Activated T-cell treated with anti-CD3 and anti-CD28 coated beads, Interleukin-2, amount 50 U/mL, for 48 hours (primary cell): ENCODE measurements at regions not wholly inside any gene's neighbourhood (a gene's known extent, or its start where the extent isn't known, plus 50 kb on each side); places are given as distances from the start of the nearest gene placed in this dataset.

ENCODE experiments used
- DNase-seq, 2 experiments: peaks; one replicate each; pipeline ENCODE4 v3.0.0-alpha.2; 2020

DNA sequence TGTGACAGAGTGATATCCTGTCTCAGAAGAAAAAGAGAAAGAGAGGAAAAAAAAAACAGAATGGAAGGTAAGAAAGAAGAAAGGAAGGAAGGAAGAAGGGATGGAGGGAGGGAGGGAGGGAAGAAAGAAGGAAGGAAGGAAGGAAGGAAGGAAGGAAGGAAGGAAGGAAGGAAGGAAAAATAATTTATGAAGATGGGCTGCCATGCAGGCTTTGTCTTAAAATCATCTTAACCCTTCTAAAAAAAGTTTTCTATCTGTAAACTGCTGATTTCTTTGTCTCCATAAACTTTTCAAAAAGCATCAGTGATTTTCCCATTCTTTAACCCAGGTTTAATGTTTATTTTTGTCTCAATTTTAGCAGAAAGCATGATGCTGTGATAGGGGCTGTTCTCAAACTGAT lies 1154.1 kb upstream of the CDH6 start:
- no peak for DNase-seq

DNA sequence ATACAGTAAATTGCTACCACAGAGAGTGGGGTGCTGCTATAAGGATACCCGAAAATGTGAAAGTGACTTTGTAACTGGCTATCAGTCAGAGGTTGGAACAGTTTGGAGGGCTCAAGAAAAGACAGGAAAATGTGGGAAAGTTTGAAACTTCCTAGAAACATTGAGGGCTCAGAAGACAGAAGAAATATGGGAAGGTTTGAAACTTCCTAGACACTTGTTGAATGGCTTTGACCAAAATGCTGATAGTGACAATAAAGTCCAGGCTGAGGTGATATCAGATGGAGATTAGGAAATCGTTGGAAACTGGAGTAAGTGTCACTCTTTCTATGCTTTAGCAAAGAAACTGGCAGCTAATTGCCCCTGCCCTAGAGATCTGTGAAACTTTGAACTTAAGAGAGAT lies 1158.6 kb upstream of the CDH6 start:
- DNase-seq, result no peak

DNA sequence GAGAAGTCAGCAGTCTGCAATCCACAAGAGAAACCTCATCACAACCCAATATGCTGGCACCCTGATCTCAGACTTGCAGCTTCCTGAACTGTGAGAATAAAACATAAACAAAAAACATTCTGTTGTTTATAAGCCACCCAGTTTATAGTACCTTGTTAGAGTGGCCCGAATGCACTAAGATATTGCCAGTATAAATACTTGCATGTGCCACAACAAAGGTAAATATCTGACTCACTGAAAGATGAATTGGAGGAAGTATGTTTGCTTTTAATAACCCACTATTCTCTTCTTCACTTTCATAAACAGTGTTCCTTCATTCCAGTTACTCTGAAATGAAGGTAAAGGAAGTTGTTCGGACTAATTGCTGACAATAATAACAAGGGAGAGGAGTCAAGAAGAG lies 1163.4 kb upstream of the CDH6 start:
- no peak for DNase-seq

DNA sequence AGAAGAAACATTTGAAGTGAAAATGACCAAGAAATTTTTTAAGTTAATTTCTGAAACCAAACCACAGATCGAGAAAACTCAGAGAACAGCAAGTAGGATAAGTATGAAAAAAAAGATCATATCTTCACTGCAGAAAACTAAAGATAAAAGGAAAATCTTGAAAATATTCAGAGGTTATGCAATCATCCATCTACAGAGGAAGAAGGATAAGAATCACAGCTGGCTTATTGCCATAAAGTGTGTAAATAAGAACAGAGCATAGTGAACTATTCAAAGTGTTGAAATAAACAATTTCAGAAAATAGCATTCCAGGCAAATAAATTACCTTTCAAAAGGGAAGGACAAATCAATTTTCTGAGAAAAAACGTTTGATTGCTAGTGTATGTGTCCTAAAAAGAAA lies 1191.7 kb upstream of the CDH6 start:
- DNase-seq, result no peak

DNA sequence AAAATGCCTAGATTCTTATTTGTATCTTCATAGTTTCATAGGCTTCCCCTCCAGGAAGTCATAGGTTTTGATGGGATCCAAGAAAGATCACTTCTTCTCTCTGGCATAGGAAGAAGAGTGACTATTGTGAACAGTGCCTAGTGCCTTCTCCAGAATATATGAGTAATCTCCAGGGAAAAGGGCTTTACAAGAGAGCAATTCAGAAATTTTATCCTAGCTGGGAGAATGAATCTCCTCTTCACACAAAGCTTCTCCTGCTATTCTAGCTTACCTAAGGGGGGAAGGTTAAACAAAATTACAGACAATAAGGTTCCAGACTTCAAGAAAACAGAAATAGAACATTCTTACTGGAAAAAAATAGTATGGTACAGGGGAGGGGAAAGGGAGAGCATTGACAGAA lies 1193.3 kb upstream of the CDH6 start:
- no peak for DNase-seq

DNA sequence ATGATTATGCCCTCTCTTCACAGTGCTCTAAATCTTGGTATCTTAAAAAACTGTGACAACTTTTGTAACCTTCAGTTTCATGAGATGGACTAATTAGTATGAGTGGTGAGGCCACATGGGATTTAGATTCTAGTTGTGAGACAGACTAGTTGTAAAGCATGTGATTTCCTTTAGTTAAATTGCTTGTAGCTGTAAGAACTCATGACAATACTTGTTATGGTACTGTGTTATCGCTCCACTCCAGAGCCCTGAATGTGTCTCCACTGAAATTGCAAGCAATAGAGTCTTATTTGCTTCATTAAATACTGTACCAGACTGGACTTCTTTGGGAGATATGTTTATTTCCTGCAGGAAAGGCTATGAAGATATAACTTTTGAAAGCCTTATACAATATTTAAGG lies 1198.3 kb upstream of the CDH6 start:
- no peak for DNase-seq

DNA sequence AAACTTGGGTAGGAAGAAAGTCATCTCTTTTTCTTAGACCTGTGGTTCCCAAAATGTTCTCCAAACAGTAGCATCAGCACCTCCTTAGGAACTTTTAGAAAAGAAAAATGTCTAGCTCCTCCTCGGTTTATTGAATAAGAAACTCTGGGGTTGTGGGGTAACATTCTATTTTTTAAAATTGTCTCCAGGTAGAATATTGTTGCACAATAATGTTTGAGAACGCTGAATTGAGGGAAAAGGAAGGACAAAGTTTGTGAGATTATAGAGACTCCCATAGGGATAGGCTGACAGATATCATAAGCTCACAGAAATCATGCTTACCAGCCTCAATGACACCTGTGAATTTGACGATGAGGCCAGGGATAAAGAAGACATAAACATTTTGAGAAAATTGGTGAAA lies 1199.0 kb upstream of the CDH6 start:
- DNase-seq, result no peak

DNA sequence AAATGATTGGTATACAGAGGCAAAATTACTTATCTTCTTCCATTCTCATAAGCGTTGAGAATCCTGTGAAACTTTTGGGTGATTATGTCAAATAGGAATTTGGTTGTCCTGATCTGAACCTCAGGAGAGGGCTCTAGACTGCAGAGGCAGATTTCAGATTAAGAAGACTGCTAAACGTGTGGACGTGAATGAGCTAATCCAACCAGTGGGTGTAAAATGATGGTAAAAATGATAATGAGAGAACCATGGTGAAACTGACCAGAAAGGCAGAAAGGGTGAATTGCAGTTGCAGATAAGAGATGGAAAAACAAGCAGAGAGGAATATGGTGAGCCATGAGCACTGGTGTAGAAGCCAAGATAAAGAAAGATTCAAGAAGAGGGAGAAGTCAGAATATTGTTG lies 1200.2 kb upstream of the CDH6 start:
- DNase-seq, result no peak

DNA sequence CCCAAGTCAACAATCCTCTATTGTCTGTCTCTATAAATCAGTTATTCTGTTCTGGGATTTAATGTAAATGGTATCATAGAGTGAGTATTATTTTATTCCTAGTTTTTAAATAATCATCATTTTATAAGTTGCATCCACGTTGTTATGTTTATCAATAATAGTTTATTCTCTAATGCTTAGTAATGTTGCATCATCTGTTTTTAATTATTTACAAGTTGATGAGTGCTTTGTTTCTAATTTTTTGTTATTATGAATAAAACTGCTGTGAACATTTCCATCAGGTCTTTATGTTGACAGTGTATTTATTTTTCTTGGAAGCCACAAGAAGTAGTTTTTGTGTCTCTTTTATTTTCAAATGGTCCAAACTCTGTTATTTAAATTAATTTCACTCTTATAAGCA lies 1201.2 kb upstream of the CDH6 start:
- DNase-seq, result no peak

DNA sequence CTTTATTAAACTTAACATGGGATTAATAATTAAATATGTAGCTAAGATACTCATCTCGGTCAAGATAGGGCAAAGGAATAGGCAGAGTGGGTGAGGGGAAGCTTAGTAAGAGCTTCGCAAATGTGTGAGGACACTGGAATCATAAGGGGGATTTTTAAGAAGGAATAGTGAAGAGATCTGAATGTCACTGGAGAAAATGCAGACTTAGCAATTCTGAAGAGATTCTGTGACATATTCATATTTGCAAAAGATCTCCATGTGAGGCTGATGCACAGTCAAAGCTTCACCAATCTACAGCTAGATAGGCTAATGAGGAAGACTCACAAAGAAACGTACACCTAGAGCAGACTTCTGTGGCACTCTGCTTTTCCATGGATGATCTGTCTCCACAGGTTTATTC lies 1202.8 kb upstream of the CDH6 start:
- DNase-seq, result no peak

DNA sequence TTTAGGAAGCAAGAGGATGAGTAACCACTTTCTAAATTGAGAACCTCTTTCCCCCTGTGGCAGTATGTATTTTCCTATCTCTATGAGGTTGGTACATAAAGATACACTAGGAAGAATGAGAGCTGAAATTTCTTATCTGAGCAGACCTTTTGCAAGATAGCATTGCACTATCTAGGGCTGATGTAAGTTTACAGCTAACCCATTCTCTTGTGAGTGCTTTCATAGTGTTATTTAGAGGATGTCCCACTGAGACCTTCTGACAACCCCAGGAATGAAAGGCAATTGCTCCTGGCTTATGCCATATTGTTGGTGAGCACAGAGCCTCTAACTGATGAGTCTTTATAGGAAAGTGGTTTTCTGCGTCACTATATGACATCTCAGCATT lies 1209.3 kb upstream of the CDH6 start:
- DNase-seq, result no peak

DNA sequence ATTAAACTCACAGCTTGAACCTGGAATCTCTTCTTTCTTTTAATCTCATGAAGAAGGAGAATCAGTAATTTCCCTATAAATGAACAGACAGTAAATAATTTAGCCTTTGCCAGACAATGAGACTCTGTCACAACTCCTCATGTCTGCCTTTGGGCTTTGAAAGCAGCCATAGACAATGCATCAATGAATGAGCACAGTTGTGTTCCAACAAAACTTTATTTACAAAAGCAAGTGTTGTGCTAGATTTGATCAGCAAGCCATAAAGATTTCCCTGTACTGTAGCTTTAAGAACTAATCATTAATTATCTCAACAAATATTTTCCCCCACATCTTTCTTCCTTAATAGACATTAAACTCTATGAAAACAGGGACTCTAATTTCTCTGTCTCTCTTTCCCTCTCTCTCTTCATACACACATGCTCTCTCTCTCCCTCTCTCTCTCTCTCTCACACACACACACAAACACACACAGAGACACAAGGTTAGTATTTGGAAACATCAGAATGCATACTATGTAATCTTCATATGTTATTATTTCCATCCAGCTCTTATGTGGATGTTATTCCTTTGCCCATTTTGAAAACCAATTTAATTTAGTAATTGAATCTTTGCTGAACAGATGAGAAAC lies 1209.8 kb upstream of the CDH6 start:
- DNase-seq, result no peak

DNA sequence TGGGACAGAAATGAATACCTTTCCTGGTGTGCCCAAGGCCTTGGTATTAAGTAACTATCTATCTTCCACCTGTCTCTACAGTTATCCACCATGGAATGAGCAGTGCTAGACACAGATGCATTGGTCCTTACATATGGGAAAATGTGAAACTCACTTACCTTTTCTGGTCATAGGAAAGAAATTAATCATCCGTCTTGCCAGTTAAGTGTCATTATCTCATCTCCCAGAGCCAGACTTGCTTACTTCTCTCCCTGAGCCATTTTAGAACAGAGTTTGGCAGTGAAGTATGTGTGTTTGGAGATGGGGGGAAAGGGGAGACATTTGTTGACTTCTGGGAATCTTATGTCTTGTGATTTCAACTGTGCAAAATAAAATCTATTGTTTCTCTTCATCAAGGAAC lies 1211.0 kb upstream of the CDH6 start:
- no peak for DNase-seq

DNA sequence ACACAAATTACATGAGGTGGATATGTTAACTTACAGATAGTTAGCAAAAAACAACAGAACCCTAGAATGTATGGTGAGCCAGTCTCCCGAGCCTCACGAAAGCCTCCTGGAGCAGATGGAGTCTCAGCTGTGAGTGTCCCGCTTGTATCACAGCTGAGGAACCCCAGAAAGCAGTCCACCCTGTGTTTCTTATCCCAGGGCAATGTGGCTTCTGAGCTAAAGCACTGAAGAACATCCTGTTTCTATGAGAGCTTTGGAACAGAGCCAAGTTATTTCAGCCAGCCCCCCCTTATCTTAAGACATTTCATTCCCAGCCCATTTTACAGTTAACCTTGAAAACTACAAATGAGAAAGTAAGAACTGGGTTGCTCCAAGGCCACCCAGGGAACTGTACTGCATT lies 1220.9 kb upstream of the CDH6 start:
- no peak for DNase-seq

DNA sequence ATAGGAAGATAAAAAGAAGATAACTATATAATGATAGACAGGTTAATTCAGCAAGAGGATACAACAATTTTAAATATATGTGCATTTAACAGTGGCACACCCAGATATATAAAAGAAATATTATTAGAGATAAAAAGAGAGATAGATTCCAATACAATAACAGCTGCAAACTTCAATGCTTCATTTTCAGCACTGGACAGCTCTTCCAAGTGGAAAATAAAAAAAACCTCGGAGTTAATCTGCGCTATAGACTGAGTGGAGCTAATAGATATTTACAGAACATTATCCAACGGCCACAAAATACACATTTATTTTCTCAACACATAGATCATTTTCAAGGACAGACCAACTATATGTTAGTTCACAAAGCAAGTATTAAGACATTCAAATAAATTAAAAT lies 1229.5 kb upstream of the CDH6 start:
- DNase-seq, result no peak

DNA sequence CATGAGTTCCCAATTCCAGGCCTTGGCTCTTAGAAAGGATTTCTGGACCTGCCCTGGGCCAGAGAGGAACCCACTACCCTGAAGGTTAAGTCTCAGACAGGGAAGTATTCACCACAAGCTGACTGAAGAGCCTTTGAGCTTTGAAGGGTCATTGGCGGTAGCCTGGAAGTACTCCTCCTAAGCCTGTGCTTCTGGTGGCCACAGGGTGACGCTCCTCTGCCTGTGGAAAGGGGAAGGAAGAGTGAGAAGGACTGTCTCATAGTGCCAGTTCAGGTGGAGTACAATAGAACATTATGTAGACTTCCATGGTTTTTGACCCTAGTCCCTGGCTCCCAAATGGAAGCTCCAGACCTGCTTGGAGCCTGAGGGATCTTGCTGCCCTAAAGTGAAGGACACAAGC lies 1233.2 kb upstream of the CDH6 start:
- DNase-seq, result no peak

DNA sequence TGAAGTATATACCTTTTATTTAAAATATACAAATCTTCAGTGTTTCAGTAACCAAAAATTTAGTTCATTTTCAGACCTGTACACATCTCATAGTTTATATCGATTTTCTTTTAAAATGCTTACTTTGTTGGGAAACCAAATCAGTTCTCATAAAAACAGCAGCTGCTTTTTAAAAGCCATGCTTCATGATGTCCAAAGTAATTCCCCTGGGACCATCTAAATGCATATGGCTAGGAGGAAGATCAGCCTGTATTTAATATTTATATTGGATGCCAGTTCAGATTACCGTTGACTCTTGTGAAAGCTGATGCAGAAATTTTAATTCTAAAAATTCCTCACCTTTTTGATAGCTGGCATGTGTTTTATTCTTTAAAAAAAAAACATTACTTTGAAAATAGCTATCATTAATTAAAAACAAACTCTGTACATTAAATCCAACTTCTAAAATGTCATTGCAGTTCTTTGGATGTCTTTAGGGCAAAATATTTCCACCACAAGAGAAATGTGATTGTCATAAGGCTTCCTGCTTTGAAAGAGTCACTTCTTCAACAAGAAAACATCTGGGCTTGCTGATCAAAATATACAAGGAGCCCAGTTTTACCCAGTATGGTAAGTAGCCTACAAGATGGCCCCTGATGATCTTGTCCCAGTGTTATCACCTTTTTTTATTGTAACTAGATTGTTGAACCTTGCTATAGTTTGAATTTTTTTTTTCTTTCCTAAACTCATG lies 1242.9 kb upstream of the CDH6 start:
- DNase-seq, result no peak

DNA sequence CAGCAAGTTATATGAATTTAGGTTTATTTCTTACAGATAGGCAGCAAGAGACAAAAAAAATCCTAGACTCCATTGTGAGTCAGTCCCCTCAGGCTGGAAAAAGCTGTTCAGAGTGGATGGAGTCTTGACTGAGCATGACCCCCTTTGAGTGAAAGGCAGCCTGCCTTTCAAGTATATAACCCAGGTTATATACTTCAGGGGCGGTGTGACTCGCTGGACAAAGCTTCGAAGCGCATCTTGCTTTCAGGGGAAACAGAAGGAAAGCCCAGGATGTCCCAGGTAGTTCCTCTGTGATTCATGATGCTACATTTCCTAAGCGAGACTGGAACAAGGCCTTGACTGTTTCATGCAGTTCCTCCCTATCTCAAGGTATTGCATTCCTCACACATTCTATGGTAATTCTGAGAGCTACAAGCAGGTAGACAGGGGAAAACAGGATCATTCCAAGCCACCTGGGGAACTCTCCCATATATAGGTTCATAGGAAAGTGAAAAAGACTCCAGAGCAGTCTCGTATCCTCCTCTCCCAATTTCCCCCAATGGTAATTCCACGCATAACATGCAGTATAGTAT lies 1244.1 kb upstream of the CDH6 start:
- DNase-seq, result no peak

DNA sequence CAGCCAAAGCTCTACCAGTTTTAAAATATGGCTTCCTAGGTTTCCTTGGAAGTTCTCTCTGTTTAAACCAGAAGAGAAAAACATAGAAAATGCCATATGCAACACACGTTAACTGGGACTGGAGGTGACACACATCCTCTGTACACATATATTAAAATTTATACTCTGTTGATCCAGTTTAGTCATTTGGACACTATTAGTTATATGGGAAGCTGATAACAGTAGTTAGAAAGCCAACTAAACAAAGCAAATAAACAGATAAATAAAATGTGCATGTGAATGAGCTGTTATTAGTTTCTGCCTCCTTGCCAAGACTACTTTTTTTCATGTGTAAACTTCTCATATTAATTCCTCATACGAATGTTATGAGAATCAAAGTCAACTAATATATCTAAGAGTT lies 1249.2 kb upstream of the CDH6 start:
- DNase-seq, result no peak

DNA sequence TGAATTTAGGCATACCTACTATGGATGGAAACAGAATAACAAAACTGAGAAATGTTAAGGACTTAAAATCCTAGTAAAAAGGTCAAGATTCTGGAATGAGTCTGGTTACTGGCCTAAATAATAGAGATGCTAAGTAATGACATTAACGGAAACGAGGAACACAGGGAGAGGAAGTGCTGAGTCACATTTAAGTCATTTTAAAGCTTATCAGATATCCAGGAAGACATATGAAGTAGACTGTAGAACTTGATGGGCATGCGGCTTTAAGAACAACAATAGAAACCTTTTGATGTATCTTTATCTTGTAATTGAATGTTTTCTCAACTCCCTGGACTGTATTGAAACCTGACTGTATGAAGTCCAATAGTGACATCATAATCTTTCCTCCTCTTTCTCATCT lies 1251.4 kb upstream of the CDH6 start:
- no peak for DNase-seq

DNA sequence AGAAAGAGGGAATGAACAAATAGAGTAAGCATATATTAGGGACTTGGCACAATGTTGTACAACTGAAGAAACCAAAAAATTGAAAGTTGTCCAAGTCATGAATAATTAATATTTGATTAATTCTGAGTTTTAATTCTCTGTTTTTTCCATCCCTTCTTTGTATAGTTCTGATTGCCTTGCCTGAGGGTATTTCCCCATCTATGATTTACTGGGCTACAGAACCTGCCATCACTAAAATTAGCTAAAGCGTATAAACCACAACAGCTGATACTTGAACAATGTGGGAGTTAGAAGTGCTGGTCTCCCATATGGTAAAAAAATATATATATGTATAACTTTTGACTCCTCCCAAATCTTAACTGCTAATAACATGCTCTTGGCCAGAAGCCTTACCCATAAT lies 1253.5 kb upstream of the CDH6 start:
- DNase-seq, result no peak

DNA sequence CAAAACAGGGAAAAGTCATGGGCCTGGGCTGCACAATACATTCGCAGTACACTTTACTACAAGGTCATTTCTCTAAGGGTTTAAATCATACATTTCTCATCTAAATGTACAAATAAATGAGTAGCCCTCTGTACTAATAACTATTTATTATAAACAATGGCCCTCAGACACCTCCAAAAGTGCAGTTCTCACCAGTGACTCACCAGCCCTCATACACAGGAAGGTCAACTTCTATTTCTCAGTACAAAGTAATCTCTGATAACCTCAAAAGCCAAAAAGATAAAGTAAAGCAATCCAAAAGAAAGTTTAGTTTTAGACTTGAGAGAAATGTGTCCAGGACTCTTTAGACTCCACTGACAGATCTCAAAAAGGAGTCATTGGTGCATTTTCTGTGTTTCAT lies 1258.1 kb upstream of the CDH6 start:
- no peak for DNase-seq

DNA sequence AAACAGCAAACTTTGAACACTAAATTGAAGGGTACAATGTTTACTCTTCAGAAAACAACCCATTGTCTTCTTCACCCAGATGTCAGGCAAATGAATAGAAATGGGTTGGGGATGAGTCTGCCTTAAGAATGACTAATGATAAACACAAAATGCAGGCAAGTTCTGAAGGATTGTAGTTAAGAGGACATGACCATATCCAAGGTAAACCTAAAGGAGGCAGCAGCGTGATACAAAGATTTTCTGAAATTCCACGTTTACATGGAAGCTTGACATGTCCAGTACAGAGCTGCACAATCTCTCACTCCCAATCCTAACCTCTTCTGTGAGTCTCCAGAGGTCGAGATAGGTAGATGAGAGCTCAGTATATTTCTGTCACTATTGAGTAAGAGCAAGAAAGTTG lies 1263.2 kb upstream of the CDH6 start:
- no peak for DNase-seq

DNA sequence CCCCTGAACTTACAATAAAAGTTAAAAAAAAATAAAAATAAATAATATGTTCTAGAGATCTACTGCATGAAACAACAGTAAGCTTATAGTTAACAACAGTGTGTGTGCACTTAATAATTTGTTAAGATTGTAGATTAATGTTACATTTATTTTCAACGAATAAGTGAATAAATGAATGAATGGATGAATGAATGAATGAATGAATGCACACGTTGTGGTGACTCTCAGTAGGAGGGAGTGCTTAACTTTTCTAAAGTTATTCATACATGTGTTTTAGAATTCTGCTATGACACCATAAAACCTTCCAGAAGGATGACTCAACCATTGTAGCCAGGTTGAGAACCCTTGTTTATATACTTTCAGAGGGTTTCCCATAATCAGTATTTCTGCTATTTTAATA lies 1269.4 kb upstream of the CDH6 start:
- DNase-seq, result no peak
